HuH-7 (cell line): ENCODE measurements at regions not wholly inside any gene's neighbourhood (a gene's known extent, or its start where the extent isn't known, plus 50 kb on each side); places are given as distances from the start of the nearest gene placed in this dataset.

Source experiments
- DNase-seq: peaks from one replicate; pipeline ENCODE4 v3.0.0; 2011; ENCODE audit warnings: low spot score

DNA sequence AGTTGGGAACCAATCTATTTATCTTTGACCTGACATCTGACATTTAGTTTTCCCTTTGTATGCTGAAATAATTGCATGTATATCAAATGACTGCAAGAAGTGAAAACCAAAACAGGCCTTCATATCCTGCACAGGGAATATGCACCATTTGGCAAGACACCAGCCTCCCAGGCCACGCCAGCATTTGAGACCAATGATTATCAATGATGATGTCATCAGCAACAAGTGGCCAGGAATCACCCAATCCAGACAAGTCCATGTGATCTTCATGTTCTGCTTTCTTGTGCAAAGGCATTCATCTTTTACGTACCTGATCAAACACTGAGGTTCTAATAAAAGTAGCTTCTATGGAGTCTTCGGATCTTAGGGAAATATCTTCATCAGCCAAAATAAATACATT is 107.4 kb upstream of the TENT5A start:
- no peak for DNase-seq

DNA sequence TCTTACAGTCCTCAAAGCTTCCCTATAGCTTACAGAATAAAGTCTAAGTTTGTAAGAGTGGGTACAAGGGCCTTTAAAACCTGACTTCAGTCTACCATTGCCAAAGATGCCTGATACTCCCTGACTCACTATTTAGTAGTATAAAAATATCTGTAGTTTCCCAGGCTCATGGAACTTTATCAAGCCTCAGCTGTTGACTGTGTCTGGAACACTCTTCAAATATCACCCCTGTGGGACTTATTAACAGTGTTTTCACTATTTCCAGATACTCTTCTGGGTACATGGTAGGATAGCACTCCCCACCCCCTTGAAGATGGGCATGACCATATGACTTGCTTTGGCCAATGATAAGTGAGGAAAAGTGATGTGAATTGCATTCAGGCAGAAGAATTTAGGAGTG is 105.3 kb upstream of the TENT5A start:
- DNase-seq = no peak

DNA sequence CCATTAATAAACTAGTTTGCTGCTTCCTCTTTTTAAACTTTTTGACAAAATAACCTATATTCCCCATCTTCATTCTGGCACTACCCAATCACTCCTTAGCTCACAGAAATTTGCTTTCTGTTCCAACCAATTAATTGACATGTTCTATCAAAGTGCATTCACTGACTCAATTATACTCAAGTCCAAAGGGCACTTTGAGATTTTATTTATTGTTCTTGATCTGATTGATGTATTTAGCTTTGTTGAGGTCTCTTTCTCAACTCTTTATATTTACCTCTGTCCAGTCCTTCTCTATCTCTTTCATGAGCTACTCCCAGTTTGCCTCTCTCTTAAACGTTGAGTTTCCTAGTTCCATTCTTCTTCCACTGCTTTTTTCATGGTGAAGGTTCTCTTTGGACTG is 104.4 kb upstream of the TENT5A start:
- no peak for DNase-seq

DNA sequence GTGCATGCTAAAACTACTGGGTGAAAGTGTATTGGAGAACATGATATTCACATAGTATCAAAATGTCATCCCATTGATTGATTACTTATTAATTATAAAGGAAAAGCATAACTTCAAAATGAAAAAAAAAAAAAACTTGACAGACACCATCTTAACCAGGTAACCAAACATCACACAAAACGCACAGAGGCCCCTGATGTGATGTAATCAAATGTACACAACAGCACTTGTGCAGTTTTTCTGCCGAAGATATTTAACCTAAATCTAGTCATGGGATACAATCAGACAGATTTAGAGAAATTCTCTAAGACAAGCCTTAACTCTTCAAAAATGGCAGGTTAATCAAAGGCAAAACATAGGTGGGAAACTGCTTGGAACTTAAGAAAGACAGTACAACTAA is 102.0 kb upstream of the TENT5A start:
- no peak for DNase-seq

DNA sequence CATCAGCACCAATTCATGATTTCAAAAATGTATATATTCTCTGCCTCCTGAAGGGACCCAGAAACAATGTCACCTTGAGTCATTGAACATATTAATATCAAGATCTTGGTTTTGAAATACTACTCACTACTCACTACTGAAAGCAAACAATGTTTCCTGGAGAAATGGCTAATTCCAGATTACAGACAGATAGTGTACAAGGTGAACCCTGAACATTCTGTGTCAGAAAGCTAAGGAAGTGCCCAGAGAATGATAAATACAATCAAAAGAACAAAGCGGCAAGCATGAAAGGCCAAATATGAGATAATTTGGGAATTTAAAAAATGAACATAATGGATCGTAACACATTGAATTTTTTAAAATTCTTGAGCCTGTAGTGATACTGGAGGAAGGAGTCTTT is 101.5 kb upstream of the TENT5A start:
- no peak for DNase-seq

DNA sequence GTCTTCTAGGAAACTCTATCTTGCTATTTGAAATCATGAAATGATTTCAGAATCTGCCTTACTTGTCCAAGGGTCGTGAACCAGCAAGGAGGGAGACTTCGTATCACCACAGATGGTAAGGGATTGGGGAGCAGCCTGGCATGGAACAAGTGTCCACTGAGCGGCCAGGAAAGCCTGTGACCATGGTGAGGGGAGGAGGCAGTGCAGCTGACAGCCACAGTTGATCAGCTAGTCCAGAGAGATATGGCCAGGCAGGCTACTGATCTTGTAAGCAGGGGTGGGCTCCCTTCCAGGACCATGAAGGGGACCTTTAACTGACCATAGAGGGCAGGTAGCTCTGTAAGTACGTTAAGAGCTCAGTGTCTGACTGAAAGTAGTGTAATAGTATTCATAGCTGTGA is 96.8 kb upstream of the TENT5A start:
- DNase-seq = no peak

DNA sequence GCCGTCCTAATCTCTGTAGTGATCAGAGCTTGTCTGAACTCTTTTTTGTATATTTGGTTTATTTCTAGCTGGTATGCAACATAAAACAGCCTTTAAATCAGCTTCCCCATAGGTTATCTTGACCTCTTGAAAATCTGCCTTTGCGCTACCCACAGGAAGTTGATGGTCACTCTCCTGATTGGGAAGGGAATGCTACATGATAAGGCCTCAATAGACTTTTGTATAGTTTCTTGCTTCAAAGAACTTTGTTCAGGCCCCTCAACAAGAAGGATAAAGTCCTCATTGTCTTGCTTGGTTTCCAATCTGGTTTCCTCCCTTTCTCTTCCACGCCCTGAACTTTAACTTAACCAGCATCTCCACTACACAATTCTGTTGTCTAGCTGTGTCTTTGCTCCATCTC is 95.4 kb upstream of the TENT5A start:
- DNase-seq = no peak

DNA sequence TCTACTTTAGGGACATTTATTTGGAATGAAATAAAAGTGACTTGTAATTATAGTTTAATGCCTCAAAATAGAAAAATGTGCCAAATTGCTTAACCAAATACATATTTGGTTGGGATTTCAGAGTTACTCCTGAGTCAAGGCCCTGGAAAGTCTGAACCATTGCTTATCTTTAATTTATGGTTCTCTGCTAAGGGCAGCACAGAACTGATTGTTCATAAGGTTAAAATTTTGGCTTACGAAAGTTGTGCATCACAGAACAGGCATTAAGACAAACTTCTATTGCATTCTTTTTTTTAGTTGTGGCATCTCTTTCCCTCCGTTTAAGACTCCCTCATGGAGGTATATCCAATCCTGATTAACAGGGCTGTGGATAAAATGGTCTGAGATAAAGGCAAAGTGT is 92.2 kb upstream of the TENT5A start:
- DNase-seq = no peak

DNA sequence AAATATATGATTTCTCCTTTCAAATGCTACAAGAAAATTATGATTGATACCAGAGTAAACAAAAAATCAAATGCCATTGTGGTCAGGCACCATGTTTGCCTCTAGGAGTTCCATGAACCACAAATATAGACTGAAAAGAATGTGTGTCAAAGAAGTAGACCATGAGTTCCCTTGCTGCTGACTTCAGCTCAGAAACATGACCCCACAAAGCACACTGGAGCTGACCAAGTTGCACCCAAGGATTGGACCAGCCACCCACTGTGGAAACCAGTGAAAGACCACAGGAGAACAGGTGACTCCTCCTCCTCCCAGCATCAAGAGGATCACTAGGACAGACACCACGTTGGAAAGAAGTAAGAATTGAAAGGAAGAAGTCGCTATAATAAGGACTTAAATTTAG is 90.8 kb upstream of the TENT5A start:
- DNase-seq = no peak

DNA sequence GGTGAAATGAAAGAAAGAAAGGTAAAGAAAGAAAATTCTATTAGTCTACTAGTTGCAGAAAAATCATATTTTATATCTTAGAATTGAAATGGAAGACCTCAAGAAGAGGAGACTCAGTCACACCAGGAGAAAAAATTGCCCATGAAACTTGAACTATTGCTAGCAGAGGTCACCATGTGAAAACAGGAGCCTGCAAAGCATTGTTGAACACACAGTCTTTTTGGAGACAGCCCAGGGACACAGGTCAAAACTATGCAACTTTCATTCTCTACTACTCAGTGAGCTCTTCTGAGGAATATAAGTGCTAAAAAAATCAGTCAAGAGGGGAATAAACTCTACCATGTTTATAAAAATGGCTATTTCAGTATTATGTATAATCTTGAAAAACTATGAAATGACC is 89.8 kb upstream of the TENT5A start:
- DNase-seq = no peak

DNA sequence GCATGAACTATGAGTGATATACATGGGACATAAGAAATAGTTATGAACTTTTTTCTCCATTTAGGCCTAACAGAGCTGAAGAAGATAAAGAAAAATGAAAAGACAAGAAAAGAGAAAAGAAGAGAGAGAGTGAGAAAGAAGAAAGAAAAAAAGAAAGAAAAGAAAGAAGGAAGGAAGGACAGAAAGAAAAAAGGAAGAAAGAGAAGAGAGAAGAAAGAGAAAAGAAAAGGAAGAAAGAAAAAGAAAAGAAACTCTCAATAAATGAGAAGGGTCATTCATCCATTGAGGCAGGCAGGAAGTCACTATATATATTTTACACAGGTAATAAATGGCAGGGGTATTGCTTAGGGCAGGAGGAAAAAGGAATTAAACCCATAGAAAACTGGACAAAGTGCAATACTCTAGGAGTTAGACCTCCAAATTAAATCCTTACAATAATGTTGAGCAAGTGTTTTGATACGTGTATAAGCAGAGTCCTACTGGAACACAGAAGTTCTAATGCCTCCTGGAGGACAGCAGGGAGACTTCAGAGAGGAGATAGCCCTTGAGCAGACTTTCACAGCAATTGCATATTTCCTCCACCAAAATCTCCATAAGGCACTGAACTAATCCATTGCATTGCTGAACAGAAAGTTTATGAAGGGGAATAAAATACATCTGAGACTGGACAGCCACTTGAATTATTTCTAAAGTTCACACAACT is 86.4 kb upstream of the TENT5A start:
- no peak for DNase-seq

DNA sequence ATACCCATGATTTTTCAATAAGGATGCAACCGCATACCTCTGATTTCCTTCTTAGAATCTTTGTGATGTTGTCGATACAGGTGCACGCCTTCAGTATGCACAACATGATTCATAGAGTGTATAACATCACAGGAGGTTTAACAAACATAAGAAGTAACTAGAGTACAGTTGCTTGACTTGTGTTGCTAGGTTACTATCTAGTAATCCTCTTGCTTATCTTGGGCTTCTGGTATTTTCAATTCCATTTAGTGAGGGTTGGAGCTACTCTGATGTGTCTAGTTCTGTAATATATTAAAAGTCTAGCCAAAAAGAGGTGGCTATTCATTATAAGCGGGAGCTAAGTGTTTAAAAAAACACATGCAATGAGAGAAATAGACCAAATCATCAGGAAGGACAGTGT is 85.5 kb upstream of the TENT5A start:
- no peak for DNase-seq

DNA sequence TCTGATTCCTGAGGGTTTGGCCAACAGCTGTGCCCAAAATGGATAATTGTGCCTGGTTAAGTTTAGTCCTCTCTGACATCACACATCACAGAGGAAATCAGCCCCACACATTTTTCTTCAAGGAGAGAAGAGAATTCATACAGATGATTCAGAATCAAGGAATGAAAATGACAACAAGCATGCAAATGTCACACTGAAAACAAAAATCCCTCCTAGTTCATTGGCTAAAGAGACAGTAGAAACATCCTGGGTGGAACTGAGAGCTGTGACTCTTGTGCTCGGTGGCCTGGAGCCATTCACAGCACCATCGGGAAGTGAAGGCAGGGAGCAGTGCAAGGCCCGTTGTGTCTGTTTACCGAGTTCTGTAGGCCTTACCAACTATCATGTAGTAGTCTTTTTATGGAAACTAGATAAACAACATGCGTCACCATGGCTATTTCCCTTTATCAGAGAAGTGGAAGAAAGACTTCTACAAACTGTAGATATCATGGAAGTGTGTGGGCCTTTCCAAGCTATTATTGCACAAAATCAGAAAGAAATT is 81.7 kb upstream of the TENT5A start:
- no peak for DNase-seq

DNA sequence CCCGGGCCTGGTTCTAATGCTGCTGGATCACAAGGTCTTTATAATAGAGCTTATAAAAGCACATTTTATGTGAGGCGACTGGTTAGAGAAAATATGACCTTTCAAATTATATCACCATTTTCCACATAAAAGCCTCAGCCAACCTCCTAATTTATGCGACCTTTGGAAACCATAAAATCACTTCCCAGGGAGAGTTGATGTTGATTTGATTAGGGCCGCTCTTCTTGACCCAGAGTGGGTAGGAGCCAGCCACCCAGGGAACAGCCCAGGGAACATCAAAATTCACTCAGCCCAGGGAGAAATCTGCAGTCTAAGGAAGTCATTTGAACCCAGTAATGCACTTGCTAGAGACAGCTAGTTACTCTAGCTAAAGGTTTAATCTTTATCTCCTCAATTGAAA is 79.8 kb upstream of the TENT5A start:
- no peak for DNase-seq

DNA sequence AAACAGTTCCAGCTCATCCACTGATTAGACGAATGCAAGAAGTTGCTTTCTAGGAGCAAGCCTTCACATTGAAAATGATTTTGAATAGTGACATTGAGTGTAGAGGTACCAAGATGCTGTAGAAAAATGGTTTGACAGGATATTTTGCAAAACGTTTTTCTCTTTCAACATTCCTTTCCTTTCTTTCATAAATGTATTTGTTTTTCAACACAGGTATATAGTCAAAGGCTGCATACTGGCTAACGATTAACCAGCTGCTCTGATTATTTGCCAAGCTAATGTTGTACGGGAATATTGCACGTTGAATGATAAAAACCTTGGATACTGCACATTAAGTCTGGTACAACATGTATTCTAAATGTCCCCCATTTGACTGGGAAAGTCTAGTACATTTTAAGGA is 78.8 kb upstream of the TENT5A start:
- DNase-seq = no peak

DNA sequence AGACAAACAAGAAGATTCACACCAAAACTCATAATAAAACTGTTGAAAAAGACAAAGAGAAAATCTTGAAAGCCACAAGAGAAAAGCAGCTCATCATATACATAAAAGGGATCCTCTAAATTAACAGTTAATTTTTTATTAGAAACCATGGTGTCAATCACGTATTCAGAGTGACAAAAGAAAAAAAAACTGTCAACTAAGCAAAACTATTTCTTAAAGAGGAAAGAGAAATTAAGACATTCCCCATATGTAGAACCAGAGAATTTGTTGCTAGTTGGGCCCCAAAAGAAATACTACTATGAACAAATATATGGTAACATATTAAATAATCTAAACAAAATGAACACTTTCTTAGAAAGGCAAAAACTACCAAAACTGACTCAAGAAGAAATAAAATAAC is 74.3 kb upstream of the TENT5A start:
- DNase-seq = no peak

DNA sequence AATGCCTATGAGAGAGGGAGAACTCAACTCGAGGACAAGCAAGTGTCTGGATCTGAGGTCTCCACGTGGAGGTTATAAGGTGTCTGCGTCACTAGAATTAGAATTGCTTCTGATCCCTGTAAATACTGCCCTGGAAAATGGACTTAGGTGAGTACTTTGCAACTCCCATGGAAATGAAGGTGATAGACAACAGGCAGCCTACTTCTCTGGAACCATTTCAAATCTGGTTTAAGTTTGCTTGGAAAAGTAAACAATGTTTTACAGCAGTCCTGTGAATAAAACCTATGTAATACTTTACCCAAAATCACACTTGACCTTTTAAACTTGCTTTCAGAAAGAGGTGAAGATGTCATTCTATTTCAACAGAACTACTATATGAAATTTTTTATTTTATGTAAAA is 70.1 kb upstream of the TENT5A start:
- no peak for DNase-seq

DNA sequence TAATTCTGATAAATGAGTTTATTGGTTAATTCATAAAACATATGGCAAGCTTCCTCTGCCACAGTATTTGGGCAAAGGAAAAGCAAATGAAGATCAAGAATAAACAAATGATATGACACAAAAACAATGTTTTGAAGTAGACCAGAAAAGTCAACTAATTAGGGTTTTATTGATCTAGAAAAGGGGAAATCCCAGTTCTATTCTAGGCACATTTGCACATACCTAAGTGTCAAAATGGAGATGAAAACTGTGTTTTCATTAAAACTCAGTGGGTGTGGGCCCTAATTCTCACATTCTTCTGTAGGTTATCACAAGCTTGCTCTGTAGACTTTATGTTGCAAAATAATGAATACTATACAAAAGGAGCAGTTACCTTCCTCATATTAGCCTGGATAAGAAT is 69.0 kb upstream of the TENT5A start:
- no peak for DNase-seq

DNA sequence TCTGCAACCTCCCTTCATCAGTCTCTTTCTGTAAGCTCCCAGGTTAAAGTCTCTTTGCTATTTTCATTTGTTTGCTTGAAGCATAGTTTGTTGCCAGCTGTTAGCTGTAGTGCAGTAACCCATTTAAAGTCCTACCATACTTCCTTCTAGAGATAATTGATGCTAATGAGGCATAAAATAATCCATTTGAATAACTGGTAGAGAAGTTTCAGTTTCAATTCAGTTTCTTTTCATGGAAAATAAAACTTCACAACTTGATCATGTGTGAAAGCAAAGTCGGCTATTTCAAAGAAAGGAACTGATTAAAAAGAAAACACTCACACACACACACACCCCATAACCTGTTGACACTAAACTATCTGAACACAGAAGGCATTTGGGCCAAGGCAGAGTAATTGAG is 68.5 kb upstream of the TENT5A start:
- no peak for DNase-seq

DNA sequence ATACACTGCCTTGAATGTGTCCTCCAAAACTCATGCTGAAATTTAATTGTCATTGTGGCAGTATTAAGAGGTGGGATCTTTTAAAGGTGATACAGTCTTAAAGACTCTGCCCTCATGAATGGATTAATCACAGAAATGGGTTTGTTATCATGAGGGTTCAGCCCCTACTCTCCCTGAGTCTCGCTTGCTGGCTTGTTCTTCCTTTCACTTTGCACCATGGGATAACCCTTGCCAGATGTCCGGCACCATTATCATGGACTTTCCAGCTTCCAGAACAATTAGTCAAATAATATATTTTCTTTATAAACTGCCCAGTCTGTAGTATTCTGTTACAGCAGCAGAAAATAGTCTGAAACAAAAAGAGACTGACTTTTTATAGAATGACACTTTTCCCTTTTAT is 67.9 kb upstream of the TENT5A start:
- DNase-seq = no peak

DNA sequence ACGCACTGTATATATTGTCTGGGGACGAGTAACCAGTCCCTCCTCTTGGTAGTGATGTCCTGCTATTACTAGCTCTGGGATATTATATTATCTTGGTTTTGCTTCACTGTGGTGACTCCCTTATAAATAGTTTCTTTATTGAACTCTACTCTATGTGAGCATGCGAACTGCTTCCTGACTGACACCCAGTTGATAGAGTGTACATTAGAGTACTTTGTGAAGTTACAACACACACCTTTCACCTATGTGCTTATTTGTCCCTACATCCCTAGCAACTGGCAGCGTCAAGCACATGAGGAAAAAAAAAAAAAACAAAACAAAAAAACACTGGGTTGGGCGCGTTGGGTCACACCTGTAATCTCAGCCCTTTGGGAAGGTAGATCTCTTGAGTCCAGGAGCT is 67.3 kb upstream of the TENT5A start:
- no peak for DNase-seq

DNA sequence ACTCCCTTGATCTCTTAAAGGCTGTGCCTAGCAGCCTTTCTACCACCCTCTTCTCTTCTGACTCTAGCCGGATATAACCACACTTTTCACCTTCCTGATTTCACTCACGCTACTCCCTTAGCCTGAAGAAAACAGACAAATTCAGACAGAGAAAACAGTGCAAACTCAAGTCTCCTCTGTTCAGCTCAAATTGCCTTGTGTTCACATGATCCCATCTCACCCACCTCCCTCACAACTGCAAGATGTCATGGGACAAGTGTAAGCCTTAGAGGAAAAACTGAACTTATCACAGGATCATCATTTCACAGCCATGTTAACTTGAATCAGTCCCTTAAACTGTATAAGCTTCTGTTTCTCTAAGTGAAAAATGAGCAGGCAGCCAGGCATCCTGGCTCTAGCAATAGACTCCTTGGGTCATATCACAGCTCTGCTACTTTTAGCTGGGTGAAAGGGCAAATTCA is 66.5 kb upstream of the TENT5A start:
- DNase-seq = no peak

DNA sequence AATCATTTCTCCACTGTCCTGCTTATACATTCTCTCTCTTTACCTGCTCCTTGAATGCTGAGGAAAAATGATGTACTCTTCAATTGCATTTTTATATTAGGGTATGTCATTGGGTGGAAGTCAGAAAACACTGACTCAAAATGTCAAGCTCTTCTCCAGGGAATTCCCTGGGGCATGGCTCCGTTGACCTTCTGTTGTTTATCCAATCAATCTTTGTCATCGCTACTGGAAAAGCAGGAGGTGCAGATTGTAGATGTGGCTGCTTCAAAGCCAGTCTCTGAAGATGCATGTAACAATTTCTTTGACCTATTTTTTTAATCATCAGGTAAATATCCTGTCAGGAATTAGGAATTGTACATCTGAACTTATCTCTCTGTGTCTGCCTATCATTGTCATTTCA is 63.9 kb upstream of the TENT5A start:
- DNase-seq = no peak

DNA sequence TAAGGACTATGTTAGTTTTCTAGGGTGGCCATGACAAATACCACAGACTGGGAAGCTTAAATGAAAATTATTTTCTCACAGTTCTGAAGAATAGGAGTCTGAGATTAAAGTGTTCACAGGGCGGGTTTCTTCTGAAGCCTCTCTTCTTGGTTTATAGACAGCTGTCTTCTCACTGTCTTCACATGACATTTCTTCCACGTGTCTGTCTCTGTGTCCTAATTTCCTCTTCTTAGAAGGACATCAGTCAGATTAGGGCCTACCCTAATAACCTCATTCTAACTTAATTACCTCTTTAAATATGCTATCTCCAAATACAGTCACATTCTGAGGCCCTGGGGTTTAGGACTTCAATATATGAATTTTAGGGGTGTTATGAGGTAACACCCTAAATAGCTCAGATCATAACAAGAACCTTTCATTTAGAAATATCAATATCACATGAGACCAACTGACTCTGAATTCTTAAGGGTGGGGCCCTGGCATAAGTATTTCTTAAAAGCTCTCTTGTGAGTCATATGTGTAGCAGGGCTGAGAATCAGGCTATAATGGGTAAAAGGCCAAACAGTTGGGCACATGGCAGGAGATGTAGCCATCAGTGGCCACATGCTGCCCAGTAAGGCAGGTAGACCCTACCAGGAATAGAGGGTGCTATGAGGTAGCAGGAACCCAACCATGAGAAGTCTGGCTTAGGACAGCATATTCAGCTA is 62.0 kb upstream of the TENT5A start:
- DNase-seq = no peak
